GM21737 (cell line): ENCODE measurements at regions not wholly inside any gene's neighbourhood (a gene's known extent, or its start where the extent isn't known, plus 50 kb on each side); places are given as distances from the start of the nearest gene placed in this dataset.
"Not testable (repeated sequence)": the region's sequence is repeated elsewhere in the genome, so short reads cannot be mapped to it uniquely, and the experiment has no call there.

Experiments used
- ATAC-seq: cut with Tn5 transposase; IDR thresholded peaks from one replicate; pipeline ENCODE4 v1.9.1; 2021; ENCODE audit warnings: mild to moderate bottlenecking, moderate library complexity; ENCODE audit not compliant: unreplicated experiment

DNA sequence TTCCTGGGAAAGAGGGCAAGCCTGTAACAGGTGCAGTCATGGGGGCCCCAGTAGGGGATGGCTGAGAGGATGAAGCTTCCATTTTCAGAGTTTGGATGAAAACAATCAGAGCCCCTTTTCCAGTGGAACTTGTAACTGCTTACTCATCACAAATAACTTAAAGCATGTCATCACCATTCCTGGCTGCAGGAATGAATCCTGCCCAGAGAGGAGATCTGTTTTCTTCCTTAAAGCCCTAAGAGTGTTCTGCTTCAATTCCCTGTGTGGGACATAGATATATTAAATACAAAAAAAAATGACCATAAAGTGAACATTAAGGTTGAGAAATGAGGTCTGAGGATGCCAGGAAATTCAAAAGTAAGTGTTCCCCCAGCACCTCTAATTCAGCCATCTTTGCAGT, 183.4 kb upstream of the MEIS1 start:
- no peak for ATAC-seq

DNA sequence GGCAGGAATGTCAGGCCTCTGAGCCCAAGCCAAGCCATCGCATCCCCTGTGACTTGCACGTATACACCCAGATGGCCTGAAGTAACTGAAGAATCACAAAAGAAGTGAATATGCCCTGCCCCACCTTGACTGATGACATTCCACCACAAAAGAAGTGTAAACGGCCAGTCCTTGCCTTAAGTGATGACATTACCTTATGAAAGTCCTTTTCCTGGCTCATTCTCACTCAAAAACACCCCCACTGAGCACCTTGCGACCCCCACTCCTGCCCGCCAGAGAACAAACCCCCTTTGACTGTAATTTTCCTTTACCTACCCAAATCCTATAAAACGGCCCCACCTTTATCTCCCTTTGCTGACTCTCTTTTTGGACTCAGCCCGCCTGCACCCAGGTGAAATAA, 185.8 kb upstream of the MEIS1 start:
- not testable (repeated sequence) for ATAC-seq

- not testable (repeated sequence) for ATAC-seq
Observed at GRCh38 chr2:66243809-66244208, 191.1 kb upstream of the MEIS1 start.

DNA sequence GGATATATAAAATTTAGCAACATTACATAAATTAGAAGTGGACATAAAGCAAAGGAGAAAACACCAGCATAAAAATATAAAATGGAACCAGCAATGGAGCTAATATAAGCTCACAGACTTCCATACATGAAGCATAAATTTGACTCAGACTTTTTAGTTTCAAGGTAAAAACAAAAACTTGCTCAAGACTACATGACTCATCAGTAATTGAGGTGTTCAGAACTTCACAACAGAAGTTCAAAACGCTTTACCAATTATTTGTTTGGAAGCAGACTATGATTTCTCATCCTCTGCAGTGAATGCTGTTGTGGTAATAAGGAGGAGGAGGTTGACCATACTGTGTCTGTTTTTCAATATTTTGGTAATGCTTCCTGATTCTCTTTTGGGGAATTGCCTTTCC, 192.0 kb upstream of the MEIS1 start:
- not testable (repeated sequence) for ATAC-seq

- ATAC-seq = no peak
Observed at GRCh38 chr2:66242099-66242789, 192.7 kb upstream of the MEIS1 start.

- ATAC-seq = no peak
Observed at GRCh38 chr2:66240286-66240685, 194.6 kb upstream of the MEIS1 start.

DNA sequence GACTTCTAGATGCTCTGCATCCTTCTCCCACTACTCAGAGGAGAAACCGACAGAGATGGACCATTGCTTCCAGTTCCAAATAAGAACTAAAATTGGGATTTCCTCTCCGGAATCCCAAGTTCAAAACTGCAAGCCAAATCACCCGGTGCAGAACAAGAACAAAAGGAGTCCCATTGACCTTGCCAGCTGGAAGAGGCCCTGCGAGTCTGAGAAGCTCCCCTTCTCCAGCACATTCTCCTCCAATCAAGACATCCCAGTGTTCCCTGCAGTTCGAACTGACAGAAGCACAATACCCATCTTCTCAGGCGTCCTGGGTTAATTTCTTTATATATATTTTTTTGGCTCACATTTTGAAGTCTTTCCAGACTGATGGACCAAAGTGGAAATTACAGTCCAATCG, 195.3 kb upstream of the MEIS1 start:
- no peak for ATAC-seq

DNA sequence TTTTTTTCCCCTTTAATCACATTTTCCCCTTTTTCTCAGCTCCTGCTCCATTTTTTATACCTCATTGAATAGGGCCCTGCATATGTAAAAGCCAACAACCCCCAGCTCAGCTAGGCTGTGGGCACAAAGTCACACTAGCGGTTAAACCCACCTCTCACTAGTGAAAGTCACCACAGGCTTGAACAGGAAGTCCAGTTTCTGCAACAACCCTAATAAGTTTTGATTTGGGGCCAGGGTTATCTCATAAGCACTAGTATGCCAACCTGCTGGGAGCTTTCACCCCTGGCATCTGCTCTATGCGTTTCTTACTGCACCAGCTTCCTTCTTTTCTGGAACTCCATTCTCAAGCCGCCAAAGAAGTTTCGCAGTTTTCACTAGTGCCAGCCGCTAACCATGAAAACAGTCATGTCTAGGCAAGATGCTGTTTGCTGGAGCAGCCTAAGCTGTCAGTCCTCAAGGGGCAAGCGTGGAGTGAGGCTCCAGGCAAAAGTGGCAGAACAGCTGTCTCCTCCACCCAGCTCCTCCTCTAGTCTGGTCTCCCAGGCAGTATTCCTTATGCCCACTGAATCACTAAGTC, 197.0 kb upstream of the MEIS1 start:
- no peak for ATAC-seq

GRCh38 chr2:66236816-66237802, 197.8 kb upstream of the MEIS1 start:
- ATAC-seq = no peak

GRCh38 chr2:66236067-66236685, 198.7 kb upstream of the MEIS1 start:
- no peak for ATAC-seq

DNA sequence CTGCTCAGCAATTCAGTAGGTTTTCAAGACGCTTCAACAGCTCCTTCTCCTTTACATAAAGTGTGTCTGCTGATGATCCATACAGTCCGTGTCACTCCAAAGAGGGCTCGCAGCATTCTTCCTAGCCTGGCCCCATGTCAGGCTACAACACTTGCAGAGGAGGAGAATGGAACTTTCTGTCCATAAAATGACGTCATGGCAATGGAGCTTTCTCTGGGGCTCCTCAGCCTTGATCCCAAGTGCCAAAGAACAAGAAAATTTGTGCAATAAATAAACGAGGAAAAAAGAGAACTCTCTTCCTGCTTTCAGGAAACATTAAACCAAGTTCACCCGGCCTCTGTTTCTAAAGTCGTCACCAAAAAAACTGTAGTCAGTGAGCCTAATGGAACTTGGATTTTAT, 199.5 kb upstream of the MEIS1 start:
- no peak for ATAC-seq

- no peak for ATAC-seq
Observed at GRCh38 chr2:66233981-66234380, 200.9 kb upstream of the MEIS1 start.

GRCh38 chr2:66228128-66228547, 206.8 kb upstream of the MEIS1 start:
- no peak for ATAC-seq

DNA sequence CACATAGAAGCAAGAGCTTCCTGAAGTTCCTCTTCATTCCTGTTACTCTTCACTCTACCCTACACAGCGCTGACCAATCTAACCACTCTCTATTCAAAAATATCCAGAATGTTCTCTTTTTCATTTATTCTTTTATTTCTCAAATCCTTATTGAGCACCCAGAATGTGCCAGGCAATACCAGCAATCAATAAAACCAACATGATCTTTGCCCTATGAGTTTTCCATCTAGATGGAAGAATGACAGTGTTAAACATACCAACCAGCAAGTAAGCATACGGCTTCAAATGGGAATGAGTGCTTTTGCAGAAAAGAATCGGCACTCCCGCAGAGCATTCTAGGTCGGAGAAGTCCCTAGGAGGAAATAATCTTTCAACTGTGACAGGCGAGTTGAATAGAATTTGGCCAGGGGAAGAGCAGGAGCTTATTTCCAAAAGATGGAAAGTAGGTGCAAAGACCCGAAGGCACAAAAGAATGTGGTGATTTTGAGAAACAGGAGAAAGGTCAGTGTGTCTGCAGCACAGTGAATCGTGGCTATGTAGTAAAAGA, 217.8 kb upstream of the MEIS1 start:
- ATAC-seq = no peak

- ATAC-seq = no peak
Observed at GRCh38 chr2:66212749-66213148, 222.2 kb upstream of the MEIS1 start.

GRCh38 chr2:66202586-66202985, 232.3 kb upstream of the MEIS1 start:
- ATAC-seq = no peak

- no peak for ATAC-seq
Observed at GRCh38 chr2:66201242-66201641, 233.7 kb upstream of the MEIS1 start.

GRCh38 chr2:66198873-66199272, 236.1 kb upstream of the MEIS1 start:
- ATAC-seq = no peak

DNA sequence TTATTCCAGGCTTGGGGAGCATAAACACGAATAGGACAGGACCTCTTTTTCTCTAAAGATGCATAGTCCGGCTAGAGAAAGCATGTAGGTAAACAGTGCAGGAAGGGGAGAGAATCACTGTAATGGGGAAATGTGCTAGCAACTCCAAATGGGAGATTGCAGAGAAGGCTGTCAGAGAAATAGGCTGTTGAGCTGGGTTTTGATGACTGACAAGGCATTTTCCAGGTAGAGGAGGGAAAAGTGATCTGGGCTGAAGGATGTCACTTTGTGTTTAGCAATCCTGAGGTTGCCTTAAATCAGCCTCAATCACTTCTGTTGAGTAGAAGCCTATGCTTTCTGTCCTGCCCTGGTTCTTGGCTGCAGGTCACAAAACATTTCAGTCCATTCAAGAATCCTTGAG, 242.0 kb upstream of the MEIS1 start:
- no peak for ATAC-seq

GRCh38 chr2:66191311-66191710, 243.6 kb upstream of the MEIS1 start:
- no peak for ATAC-seq

DNA sequence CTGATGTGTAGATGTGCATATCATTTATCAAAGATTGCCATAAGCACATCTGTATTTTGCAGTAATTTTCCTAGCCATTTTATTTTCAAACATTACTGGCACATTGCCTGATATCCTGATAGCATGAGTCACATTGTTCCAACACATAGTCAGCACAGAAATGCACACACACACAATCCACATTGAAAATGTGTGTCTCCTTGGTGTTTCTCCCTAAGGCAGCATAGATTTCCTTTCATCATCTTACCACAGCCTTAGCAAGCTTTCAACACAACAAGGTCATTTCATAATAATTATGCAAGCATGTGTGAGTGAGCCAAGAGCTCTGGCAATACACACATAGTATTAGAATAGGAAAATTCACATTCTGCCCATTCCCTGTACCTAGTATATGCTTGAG, 245.4 kb upstream of the MEIS1 start:
- no peak for ATAC-seq
